Keratinocyte (primary cell): ENCODE measurements at regions not wholly inside any gene's neighbourhood (a gene's known extent, or its start where the extent isn't known, plus 50 kb on each side); places are given as distances from the start of the nearest gene placed in this dataset.

ENCODE experiments used
- DNase-seq: peaks from one replicate; pipeline ENCODE4 v3.0.0-alpha.2; 2011; ENCODE audit warnings: low read depth, missing footprints, low spot score
- FAIRE-seq: peaks from 2 replicates; lab custom pipeline; 2011; peaks lifted over from hg19 to GRCh38; lab: Jason Lieb, UNC
- H2AFZ ChIP-seq: 2 replicates; pipeline ENCODE4 v1.6.0; 2012; ENCODE audit warnings: low read length, control low read depth, inconsistent platforms; ENCODE audit not compliant: control insufficient read depth
- H3K27ac ChIP-seq: 2 replicates; pipeline ENCODE4 v1.5.1; 2011; ENCODE audit warnings: low read length; ENCODE audit not compliant: control insufficient read depth, insufficient read depth
- H3K27me3 ChIP-seq: 3 replicates; pipeline ENCODE4 v1.6.0; 2011; ENCODE audit warnings: low read length; ENCODE audit not compliant: control insufficient read depth, insufficient read depth; ENCODE audit errors: extremely low read depth
- H3K36me3 ChIP-seq, 2 experiments: 2 replicates in 1 of 2; 3 replicates in 1 of 2; pipeline ENCODE4 v1.5.1; 2011; ENCODE audit warnings: low read length in 2 of 2, mild to moderate bottlenecking in 1 of 2; ENCODE audit not compliant: control insufficient read depth in 2 of 2, insufficient read depth in 2 of 2; ENCODE audit errors: extremely low read depth in 1 of 2
- H3K4me1 ChIP-seq: 3 replicates; pipeline ENCODE4 v1.5.1; 2011; ENCODE audit warnings: low read length; ENCODE audit not compliant: control insufficient read depth, insufficient read depth; ENCODE audit errors: extremely low read depth
- H3K4me2 ChIP-seq: 3 replicates; pipeline ENCODE4 v1.6.0; 2011; ENCODE audit warnings: low read depth, low read length; ENCODE audit not compliant: control insufficient read depth, insufficient read depth; ENCODE audit errors: extremely low read depth
- H3K4me3 ChIP-seq, 3 experiments: fragments of 200-600 bp in 1 of 3; sonication (generic) in 1 of 3; 2 replicates in 2 of 3; 3 replicates in 1 of 3; pipeline ENCODE4 v1.5.1; 2011 to 2016; ENCODE audit warnings: low read length in 3 of 3, mild to moderate bottlenecking in 3 of 3, control low read depth in 2 of 3, inconsistent platforms in 1 of 3, low read depth in 1 of 3, mixed read lengths in 1 of 3, mixed run types in 1 of 3, moderate library complexity in 1 of 3; ENCODE audit not compliant: control insufficient read depth in 2 of 3, insufficient read depth in 2 of 3; ENCODE audit errors: extremely low read depth in 1 of 3
- H3K79me2 ChIP-seq: 2 replicates; pipeline ENCODE4 v1.6.0; 2012; ENCODE audit warnings: low read length; ENCODE audit not compliant: control insufficient read depth, insufficient read depth
- H3K9ac ChIP-seq: 3 replicates; pipeline ENCODE4 v1.6.0; 2011; ENCODE audit warnings: low read length; ENCODE audit not compliant: control insufficient read depth, insufficient read depth; ENCODE audit errors: extremely low read depth
- H3K9me1 ChIP-seq: 3 replicates; pipeline ENCODE4 v1.6.0; 2011; ENCODE audit warnings: low read length; ENCODE audit not compliant: control insufficient read depth, insufficient read depth; ENCODE audit errors: extremely low read depth
- H3K9me3 ChIP-seq: 2 replicates; pipeline ENCODE4 v1.5.1; 2012; ENCODE audit warnings: low read depth, low read length; ENCODE audit not compliant: control insufficient read depth
- H4K20me1 ChIP-seq: 3 replicates; pipeline ENCODE4 v1.6.0; 2011; ENCODE audit warnings: low read length; ENCODE audit not compliant: control insufficient read depth, insufficient read depth; ENCODE audit errors: extremely low read depth
- EZH2 ChIP-seq: IDR thresholded peaks from one replicate; pipeline ENCODE4 v1.6.1; 2012; ENCODE audit warnings: inconsistent platforms, mild to moderate bottlenecking, low read length, moderate library complexity
- dilution Hi-C: fragments of 300-500 bp; cut with MboI; formaldehyde crosslinking; loops from one replicate; pipeline ENCODE4 v1.7.0; 2020; ENCODE audit warnings: low sequenced_read_pairs; ENCODE audit not compliant: extremely low pct_ligation_motif_present
- TF ChIP-seq, protein P1 (sequence below), 3 experiments: IDR thresholded peaks in 1 of 3; conservative IDR thresholded peaks in 1 of 3; optimal IDR thresholded peaks in 1 of 3; 2 replicates in 2 of 3; 3 replicates in 1 of 3; pipeline versions ENCODE3 to v1.5.1; 2011; ENCODE audit warnings: low read length in 3 of 3, mild to moderate bottlenecking in 3 of 3, moderate library complexity in 2 of 3, control low read depth in 1 of 3, inconsistent platforms in 1 of 3; ENCODE audit not compliant: insufficient read depth in 2 of 3; ENCODE audit errors: extremely low read depth in 1 of 3

DNA sequence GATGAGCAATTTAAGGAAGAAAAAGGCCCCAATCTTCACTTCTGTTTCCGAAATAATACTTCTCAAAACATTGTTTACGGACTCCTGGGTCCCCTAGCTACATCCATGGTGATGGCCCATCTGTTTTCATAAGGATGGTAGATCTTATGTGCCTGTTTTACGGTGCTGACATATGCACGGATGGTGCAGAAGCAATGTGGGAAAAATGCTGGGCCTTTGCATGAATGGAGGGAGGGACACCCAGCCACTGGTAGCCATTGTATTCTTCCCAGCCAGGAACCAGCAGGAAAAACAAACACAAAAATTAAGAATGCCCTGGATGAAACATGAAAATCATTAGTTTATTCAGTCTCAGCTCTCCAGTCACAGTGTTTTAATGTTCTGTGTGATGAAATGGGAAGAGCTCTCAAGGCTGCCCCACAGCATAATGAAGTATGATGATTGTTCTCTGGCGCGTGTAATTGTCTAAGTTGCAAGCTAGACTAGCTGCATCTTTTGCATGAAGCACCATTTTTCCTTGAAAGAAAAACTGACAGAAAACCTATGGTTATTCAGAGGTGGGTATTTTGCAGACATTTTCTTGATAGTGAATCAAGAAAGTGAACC, 1201.1 kb upstream of the SLC10A2 start:
- H3K27me3 ChIP-seq, result no peaks in the 10 kb centered on the region

DNA sequence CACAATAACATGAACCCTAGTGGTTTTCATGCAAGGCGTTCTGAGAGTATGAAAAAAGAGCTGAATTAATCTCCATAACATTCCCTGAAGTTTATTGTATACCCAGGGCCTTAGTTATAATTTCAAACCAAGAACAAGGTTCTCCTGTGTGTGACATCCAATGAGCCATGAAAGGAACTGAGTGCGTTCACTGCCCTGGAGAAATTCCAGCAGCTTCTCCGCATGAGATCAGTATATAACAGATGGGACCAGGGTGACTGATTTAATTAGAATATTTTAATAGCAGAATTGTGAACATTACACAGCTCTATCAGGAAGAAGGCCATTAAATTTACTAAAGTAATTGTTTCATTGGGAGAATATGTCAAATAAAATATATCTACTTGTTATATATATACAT, 1190.5 kb upstream of the SLC10A2 start:
- dilution Hi-C loops, result no loop called here
- no peak overlapping the region for H3K4me2 ChIP-seq
- FAIRE-seq (no peak), DNase-seq (no peak)
- H3K4me1 ChIP-seq, result no peaks in the 10 kb centered on the region
- no peak overlapping the region for H3K27ac ChIP-seq
- H2AFZ ChIP-seq, result no peak overlapping the region
- TF ChIP-seq, protein P1, sequence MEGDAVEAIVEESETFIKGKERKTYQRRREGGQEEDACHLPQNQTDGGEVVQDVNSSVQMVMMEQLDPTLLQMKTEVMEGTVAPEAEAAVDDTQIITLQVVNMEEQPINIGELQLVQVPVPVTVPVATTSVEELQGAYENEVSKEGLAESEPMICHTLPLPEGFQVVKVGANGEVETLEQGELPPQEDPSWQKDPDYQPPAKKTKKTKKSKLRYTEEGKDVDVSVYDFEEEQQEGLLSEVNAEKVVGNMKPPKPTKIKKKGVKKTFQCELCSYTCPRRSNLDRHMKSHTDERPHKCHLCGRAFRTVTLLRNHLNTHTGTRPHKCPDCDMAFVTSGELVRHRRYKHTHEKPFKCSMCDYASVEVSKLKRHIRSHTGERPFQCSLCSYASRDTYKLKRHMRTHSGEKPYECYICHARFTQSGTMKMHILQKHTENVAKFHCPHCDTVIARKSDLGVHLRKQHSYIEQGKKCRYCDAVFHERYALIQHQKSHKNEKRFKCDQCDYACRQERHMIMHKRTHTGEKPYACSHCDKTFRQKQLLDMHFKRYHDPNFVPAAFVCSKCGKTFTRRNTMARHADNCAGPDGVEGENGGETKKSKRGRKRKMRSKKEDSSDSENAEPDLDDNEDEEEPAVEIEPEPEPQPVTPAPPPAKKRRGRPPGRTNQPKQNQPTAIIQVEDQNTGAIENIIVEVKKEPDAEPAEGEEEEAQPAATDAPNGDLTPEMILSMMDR (optimal IDR thresholded peaks at IDR 0.05 in 1 of 3, IDR thresholded peaks at IDR 0.05 in 1 of 3, conservative IDR thresholded peaks at IDR 0.05 in 1 of 3; ENCODE audit: extremely low read depth in 1 of 3, insufficient read depth in 2 of 3, low read length in 3 of 3), result no peak
- no peak for TF ChIP-seq EZH2
- H3K9me1 ChIP-seq, result no peaks in the 10 kb centered on the region
- no peak overlapping the region for H3K9ac ChIP-seq
- H3K9me3 ChIP-seq, result no peaks in the 10 kb centered on the region
- H3K79me2 ChIP-seq, result no peaks in the 10 kb centered on the region
- H3K4me3 ChIP-seq, result no peak overlapping the region
- no peaks in the 10 kb centered on the region for H3K27me3 ChIP-seq
- no peaks in the 10 kb centered on the region for H3K36me3 ChIP-seq
- H4K20me1 ChIP-seq, result no peaks in the 10 kb centered on the region

More for the DNA sequence above, 1201.1 kb upstream of the SLC10A2 start:
- Histone ChIP-seq H3K9ac (no peak overlapping the region), H3K4me1 (no peaks in the 10 kb centered on the region), H4K20me1 (no peaks in the 10 kb centered on the region), H2AFZ (no peak overlapping the region), H3K36me3 (no peaks in the 10 kb centered on the region), H3K9me1 (no peaks in the 10 kb centered on the region), H3K9me3 (no peaks in the 10 kb centered on the region), H3K27ac (no peak overlapping the region), H3K4me3 (no peak overlapping the region), H3K79me2 (no peaks in the 10 kb centered on the region), H3K4me2 (no peak overlapping the region)
- no peak for TF ChIP-seq EZH2
- TF ChIP-seq, protein P1 (optimal IDR thresholded peaks at IDR 0.05 in 1 of 3, IDR thresholded peaks at IDR 0.05 in 1 of 3, conservative IDR thresholded peaks at IDR 0.05 in 1 of 3; ENCODE audit: extremely low read depth in 1 of 3, insufficient read depth in 2 of 3, low read length in 3 of 3), result no peak
- dilution Hi-C loops, result no loop called here
- no peak for DNase-seq
- no peak for FAIRE-seq
